ENCODE measurements at regions not wholly inside any gene's neighbourhood (a gene's known extent, or its start where the extent isn't known, plus 50 kb on each side); places are given as distances from the start of the nearest gene placed in this dataset.

DNA sequence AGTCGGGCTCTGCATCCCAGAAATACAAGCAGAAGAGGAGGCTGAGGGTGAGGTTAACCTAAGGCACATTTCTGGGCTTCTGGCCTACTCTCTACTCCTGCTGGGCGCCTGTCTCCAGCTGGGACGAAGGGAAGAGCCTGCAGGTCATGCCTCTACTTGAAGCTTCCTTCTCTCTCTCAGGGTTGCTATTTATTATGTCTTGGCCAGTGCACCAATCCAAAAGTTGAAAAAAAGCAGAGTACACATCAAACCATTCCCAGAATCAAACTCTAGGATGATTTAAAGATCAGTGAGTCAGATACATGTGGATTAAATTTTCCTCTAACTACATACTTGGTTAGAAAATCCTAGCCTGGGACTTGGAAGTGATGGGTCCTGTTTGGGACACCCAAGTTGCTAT is 60.2 kb upstream of the CDON start:
- TF ChIP-seq, protein P1, sequence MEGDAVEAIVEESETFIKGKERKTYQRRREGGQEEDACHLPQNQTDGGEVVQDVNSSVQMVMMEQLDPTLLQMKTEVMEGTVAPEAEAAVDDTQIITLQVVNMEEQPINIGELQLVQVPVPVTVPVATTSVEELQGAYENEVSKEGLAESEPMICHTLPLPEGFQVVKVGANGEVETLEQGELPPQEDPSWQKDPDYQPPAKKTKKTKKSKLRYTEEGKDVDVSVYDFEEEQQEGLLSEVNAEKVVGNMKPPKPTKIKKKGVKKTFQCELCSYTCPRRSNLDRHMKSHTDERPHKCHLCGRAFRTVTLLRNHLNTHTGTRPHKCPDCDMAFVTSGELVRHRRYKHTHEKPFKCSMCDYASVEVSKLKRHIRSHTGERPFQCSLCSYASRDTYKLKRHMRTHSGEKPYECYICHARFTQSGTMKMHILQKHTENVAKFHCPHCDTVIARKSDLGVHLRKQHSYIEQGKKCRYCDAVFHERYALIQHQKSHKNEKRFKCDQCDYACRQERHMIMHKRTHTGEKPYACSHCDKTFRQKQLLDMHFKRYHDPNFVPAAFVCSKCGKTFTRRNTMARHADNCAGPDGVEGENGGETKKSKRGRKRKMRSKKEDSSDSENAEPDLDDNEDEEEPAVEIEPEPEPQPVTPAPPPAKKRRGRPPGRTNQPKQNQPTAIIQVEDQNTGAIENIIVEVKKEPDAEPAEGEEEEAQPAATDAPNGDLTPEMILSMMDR (IDR thresholded peaks at IDR 0.05): no peak
- H3K9me3 ChIP-seq: no peaks in the 10 kb centered on the region
- no peaks in the 10 kb centered on the region for H3K4me1 ChIP-seq
- DNase-seq (ENCODE audit: low spot score in 2 of 2): no peak
- intact Hi-C loops (cut with DNase I): no loop called here
- no peaks in the 10 kb centered on the region for H3K27me3 ChIP-seq
- no peak overlapping the region for H3K27ac ChIP-seq
- no peaks in the 10 kb centered on the region for H3K36me3 ChIP-seq
- H3K4me3 ChIP-seq: no peak overlapping the region

DNA sequence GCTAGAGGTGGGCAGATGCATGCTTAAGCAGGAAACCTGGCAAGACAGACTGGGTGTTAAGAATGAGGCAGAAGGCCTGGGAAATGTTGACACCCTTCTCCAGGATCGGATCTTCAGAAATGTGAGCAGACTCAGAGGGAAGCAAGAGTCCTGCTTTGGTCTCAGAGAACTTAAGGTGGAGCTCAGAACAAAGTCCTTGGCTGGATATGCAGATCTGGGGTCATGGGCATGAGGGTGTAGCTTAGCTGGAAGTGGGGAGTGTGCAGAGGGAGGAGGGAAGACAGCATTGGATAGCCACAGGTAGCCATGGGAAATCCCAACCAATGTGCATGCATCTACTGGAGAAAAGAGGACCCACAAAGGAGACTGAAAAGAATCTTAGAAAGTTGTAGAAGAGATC is 58.6 kb upstream of the CDON start:
- Histone ChIP-seq H3K27ac (no peak overlapping the region), H3K4me1 (peaks cover 0 to 2% of the 10 kb centered on the region in 2 donors), H3K9me3 (no peaks in the 10 kb centered on the region), H3K4me3 (no peak overlapping the region), H3K36me3 (no peaks in the 10 kb centered on the region), H3K27me3 (no peaks in the 10 kb centered on the region)
- intact Hi-C loops (cut with DNase I): no loop called here
- TF ChIP-seq, protein P1 (IDR thresholded peaks at IDR 0.05): no peak
- DNase-seq (ENCODE audit: low spot score in 2 of 2): no peak

DNA sequence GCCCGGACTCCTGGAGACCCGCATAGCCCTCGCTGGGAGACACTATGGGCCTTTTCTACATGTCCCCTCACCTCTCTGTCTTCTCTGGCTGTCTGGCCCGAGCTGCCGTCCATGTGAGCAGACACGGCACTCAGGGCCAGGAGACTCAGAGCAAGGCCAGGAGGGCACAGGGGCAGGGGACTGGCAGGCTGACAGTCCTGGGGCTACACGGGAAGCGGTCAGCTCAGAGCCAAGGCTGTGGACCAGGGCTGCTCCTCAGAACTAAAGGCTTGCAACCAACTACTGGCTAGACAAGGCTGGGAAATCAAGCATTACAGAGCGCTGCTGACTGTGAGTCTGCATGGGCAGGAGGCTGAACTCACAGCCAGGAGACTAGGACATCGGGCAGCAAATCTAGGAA is 56.1 kb upstream of the CDON start:
- Histone ChIP-seq H3K27ac (no peak overlapping the region), H3K9me3 (no peaks in the 10 kb centered on the region), H3K4me1 (peaks cover 12 to 24% of the 10 kb centered on the region in 2 donors), H3K4me3 (no peak overlapping the region), H3K27me3 (no peaks in the 10 kb centered on the region), H3K36me3 (no peaks in the 10 kb centered on the region)
- no peak for DNase-seq (ENCODE audit: low spot score in 2 of 2)
- intact Hi-C loops (cut with DNase I): loop anchor here (10.0 kb wide), 4 partner anchors 236 to 2004 kb away; partner anchors contain the start of genes PKNOX2, ST3GAL4, STT3A and VWA5A
- TF ChIP-seq, protein P1 (IDR thresholded peaks at IDR 0.05): no peak

DNA sequence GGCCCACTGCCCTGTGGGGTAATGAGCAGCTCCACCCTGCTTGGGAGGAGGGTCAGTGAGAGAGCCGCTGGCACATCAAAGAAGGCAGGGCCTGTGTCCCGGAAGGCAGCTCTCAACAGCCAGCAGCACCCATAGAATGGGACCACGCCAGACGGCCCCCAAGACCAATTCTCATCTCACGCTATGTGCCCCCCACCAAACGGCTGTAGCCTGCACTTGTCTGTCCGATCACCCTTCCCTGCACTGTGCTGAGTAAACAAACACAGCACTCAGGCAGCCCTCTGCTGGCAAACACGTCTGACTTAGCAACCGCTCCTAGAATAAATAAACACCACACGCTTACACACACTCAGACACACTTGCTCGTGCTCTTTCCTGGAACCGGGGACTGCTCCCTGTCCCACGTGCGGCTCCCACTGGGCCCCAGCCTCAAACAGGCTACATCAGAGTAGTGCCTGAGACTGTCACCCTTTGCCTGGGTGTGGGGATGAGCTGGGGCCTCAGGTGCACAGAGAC is 53.2 kb upstream of the CDON start:
- H3K27me3 ChIP-seq: no peaks in the 10 kb centered on the region
- DNase-seq (ENCODE audit: low spot score in 2 of 2): peak; percentile 59 to 85
- no peaks in the 10 kb centered on the region for H3K36me3 ChIP-seq
- H3K4me3 ChIP-seq: no peak overlapping the region
- peak overlapping the region; percentile 74 to 76 for H3K27ac ChIP-seq
- no peaks in the 10 kb centered on the region for H3K9me3 ChIP-seq
- H3K4me1 ChIP-seq: peaks cover 20 to 44% of the 10 kb centered on the region in 2 donors
- TF ChIP-seq, protein P1 (IDR thresholded peaks at IDR 0.05): peak in 1 of 3 experiments; percentile 22
- intact Hi-C loops (cut with DNase I): loop anchor here (10.0 kb wide), 4 partner anchors 239 to 2001 kb away; partner anchors contain the start of genes PKNOX2, ST3GAL4, STT3A and VWA5A

- Histone ChIP-seq H3K27ac (peak overlapping the region; percentile 74 to 76), H3K4me1 (peaks cover 24 to 48% of the 10 kb centered on the region in 2 donors), H3K4me3 (no peak overlapping the region), H3K27me3 (no peaks in the 10 kb centered on the region), H3K36me3 (no peaks in the 10 kb centered on the region), H3K9me3 (no peaks in the 10 kb centered on the region)
- DNase-seq (ENCODE audit: low spot score in 2 of 2): peak in 1 of 2 donors; percentile 81
- intact Hi-C loops (cut with DNase I): loop anchor here (10.0 kb wide), 4 partner anchors 240 to 2000 kb away; partner anchors contain the start of genes PKNOX2, ST3GAL4, STT3A and VWA5A
- TF ChIP-seq, protein P1 (IDR thresholded peaks at IDR 0.05): no peak
These were observed 52.4 kb upstream of the CDON start for GRCh38 chr11:126115127-126115495.

Data from ascending aorta (tissue), 2 donors.